ENCODE measurements at regions not wholly inside any gene's neighbourhood (a gene's known extent, or its start where the extent isn't known, plus 50 kb on each side); places are given as distances from the start of the nearest gene placed in this dataset.

GRCh38 chr6:168741305-168741704 lies 300.3 kb downstream of the SMOC2 start:
- Histone ChIP-seq H3K4me3 (ENCODE audit: low read depth, low read length) (no peak overlapping the region), H3K36me3 (replicated peaks) (no peaks in the 10 kb centered on the region), H3K27me3 (replicated peaks) (no peaks in the 10 kb centered on the region), H3K27ac (no peak overlapping the region)
- in situ Hi-C loops (cut with HindIII; ENCODE audit: low pct_ligation_motif_present, low sequenced_read_pairs): no loop called here
- no peak for DNase-seq
- no peak for TF ChIP-seq CTCF (IDR thresholded peaks at IDR 0.05; ENCODE audit: low read depth, low read length, missing control alignments)

- in situ Hi-C loops (cut with HindIII; ENCODE audit: low pct_ligation_motif_present, low sequenced_read_pairs): no loop called here
- TF ChIP-seq CTCF (IDR thresholded peaks at IDR 0.05; ENCODE audit: low read depth, low read length, missing control alignments): no peak
Measured at GRCh38 chr6:168739381-168739780, 298.4 kb downstream of the SMOC2 start.

GRCh38 chr6:168737481-168737880 lies 296.5 kb downstream of the SMOC2 start:
- no peak for TF ChIP-seq CTCF (IDR thresholded peaks at IDR 0.05; ENCODE audit: low read depth, low read length, missing control alignments)
- Histone ChIP-seq H3K36me3 (replicated peaks) (no peaks in the 10 kb centered on the region), H3K27ac (no peak overlapping the region), H3K4me3 (ENCODE audit: low read depth, low read length) (no peak overlapping the region), H3K27me3 (replicated peaks) (no peaks in the 10 kb centered on the region)
- in situ Hi-C loops (cut with HindIII; ENCODE audit: low pct_ligation_motif_present, low sequenced_read_pairs): no loop called here
- DNase-seq: no peak

More at GRCh38 chr6:168739381-168739780, 298.4 kb downstream of the SMOC2 start:
- Histone ChIP-seq H3K36me3 (replicated peaks) (no peaks in the 10 kb centered on the region), H3K4me3 (ENCODE audit: low read depth, low read length) (no peak overlapping the region), H3K27ac (no peak overlapping the region), H3K27me3 (replicated peaks) (no peaks in the 10 kb centered on the region)
- DNase-seq: no peak

GRCh38 chr6:168737014-168737413 lies 296.0 kb downstream of the SMOC2 start:
- Histone ChIP-seq H3K27ac (no peak overlapping the region), H3K36me3 (replicated peaks) (no peaks in the 10 kb centered on the region), H3K27me3 (replicated peaks) (no peaks in the 10 kb centered on the region), H3K4me3 (ENCODE audit: low read depth, low read length) (no peak overlapping the region)
- DNase-seq: no peak
- TF ChIP-seq CTCF (IDR thresholded peaks at IDR 0.05; ENCODE audit: low read depth, low read length, missing control alignments): no peak
- in situ Hi-C loops (cut with HindIII; ENCODE audit: low pct_ligation_motif_present, low sequenced_read_pairs): no loop called here

GRCh38 chr6:168736039-168736438 lies 295.1 kb downstream of the SMOC2 start:
- DNase-seq: no peak
- in situ Hi-C loops (cut with HindIII; ENCODE audit: low pct_ligation_motif_present, low sequenced_read_pairs): no loop called here
- no peak overlapping the region for H3K27ac ChIP-seq
- H3K36me3 ChIP-seq (replicated peaks): no peaks in the 10 kb centered on the region
- no peak for TF ChIP-seq CTCF (IDR thresholded peaks at IDR 0.05; ENCODE audit: low read depth, low read length, missing control alignments)
- H3K4me3 ChIP-seq (ENCODE audit: low read depth, low read length): no peak overlapping the region
- no peaks in the 10 kb centered on the region for H3K27me3 ChIP-seq (replicated peaks)

- no peak for DNase-seq
- no peaks in the 10 kb centered on the region for H3K36me3 ChIP-seq (replicated peaks)
- in situ Hi-C loops (cut with HindIII; ENCODE audit: low pct_ligation_motif_present, low sequenced_read_pairs): no loop called here
- H3K27me3 ChIP-seq (replicated peaks): no peaks in the 10 kb centered on the region
- no peak overlapping the region for H3K27ac ChIP-seq
- TF ChIP-seq CTCF (IDR thresholded peaks at IDR 0.05; ENCODE audit: low read depth, low read length, missing control alignments): no peak
- H3K4me3 ChIP-seq (ENCODE audit: low read depth, low read length): no peak overlapping the region
Measured at GRCh38 chr6:168735268-168735949, 294.4 kb downstream of the SMOC2 start.

Data from brain microvascular endothelial cell (primary cell).